ENCODE measurements at regions not wholly inside any gene's neighbourhood (a gene's known extent, or its start where the extent isn't known, plus 50 kb on each side); places are given as distances from the start of the nearest gene placed in this dataset.

DNA sequence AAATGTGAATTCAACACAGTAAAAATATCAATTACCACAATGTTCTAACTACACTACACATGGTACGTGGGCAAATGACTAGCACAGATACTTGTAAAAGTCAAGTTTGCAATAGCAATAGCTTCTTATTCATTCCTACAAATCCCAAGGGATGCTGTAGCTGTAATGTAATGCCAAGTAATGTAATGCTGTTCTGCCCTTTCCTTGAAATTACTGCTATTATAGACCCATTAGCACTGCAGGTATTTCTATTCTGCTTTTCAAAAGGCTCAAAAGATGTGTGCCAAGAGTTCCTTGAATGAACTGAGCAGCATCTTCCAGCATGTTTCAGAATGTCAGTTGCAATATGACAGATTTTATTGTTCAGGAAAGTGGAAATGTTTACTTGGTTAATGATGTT, 129.9 kb upstream of the BANK1 start:
- TF ChIP-seq POLR2A (IDR thresholded peaks at IDR 0.05; ENCODE audit: low read length) (no peak), GATA1 (IDR thresholded peaks at IDR 0.05; ENCODE audit: low read depth, low read length) (no peak)
